Heart left ventricle (tissue), 13 donors: ENCODE measurements at regions not wholly inside any gene's neighbourhood (a gene's known extent, or its start where the extent isn't known, plus 50 kb on each side); places are given as distances from the start of the nearest gene placed in this dataset.

Source experiments
- CTCF ChIP-seq, 12 donors: fragments of 200-600 bp; sonication (generic) in 4 of 12; IDR thresholded peaks; one replicate each; pipeline versions ENCODE4 v1.5.0 to v1.8.0; 2018 to 2022; ENCODE audit warnings: antibody characterized with exemption in 12 of 12, mild to moderate bottlenecking in 5 of 12
- POLR2A ChIP-seq, 2 donors: fragments of 450-650 bp; IDR thresholded peaks; one replicate each; pipeline ENCODE4 v1.6.1; 2017; ENCODE audit warnings: antibody characterized with exemption in 2 of 2, mild to moderate bottlenecking in 2 of 2, moderate library complexity in 2 of 2
- donor health status: ischemic (EF 13 %, LVEDD 7.1; RV severe dilation, severe dysfunction).
- donor health status: DM: no; HTN: yes; CAD: no.
- donor health status: DM: no; HTN: no; CAD: no.
- donor health status: ischemic (EF 25% LVEDD 6.9; RV normal size, moderate dysfunction).
- donor health status: ischemic (EF 25% LVEDD 5.7; RV mildly dilated, moderate dysfunction).
- donor health status: ischemic (EF 35%, LVEDD 5.7; RV mildly dilated, moderate dysfunction).
- donor health status: nonischemic (EF 11% LVEDD 7.7; RV severe dilation, severe dysfunction).
- donor health status: DM: yes; HTN: yes; CAD: no.
- donor health status: PGD.
- donor health status: ischemic (EF 29% LVEDD 5.4; RV normal size, mild dysfunction).
- donor health status: nonischemic (EF 23%, LVEDD 6.1; RV moderate dilation, normal function).

- TF ChIP-seq CTCF (IDR thresholded peaks at IDR 0.05) (no peak), POLR2A (IDR thresholded peaks at IDR 0.05) (no peak)
These were observed 154.3 kb upstream of the DCAF8L1 start for GRCh38 chrX:28135378-28136047.
